ENCODE measurements at regions not wholly inside any gene's neighbourhood (a gene's known extent, or its start where the extent isn't known, plus 50 kb on each side); places are given as distances from the start of the nearest gene placed in this dataset.
"Not testable (repeated sequence)": the region's sequence is repeated elsewhere in the genome, so short reads cannot be mapped to it uniquely, and the experiment has no call there.

DNA sequence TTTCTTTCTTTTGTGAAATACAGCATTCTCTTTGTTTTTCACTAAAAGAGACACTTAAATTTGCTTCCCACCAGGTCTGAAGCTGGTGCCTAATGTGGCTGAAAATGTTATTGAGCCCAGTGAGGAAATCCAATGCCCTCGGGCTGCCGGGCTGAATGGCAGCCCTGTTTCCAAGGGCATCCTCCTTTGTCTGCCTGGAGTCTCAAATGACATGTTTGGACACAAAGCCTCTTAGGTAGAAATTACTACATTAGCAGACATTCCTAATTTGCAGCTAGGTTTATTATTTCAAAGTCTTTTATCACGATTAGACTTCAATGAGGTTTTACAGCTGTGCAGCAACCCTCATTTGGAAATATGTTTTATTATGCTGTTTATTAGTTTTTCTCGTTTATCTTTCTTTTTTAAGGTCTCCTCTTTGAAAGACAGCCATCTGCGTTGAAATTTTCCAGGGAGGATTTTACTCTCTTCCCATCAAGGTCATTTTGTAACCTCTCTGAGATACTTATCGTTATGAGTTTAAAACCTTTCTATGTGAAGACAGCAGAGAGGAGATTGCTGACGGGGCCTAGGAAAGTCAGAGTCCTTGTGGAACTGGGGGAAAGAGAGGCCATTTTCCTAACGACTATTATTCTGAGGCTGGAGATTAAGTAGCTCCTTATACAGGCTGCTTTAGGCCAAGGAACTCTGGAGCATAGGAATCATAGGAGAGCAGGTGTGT, 59.0 kb upstream of the ZNF532 start:
- Histone ChIP-seq H3K79me2 (ENCODE audit: insufficient read depth, low read depth) (no peaks in the 10 kb centered on the region), H3K4me2 (no peak overlapping the region), H3K9ac (no peak overlapping the region), H3K4me3 (IDR thresholded peaks at IDR 0.05; ENCODE audit: insufficient read depth, low read depth, low read length) (no peak overlapping the region), H4K20me1 (ENCODE audit: insufficient read depth) (no peaks in the 10 kb centered on the region), H3K27ac (no peak overlapping the region), H3K36me3 (ENCODE audit: insufficient read depth) (no peaks in the 10 kb centered on the region), H2AFZ (ENCODE audit: low read depth) (no peak overlapping the region), H3K27me3 (ENCODE audit: insufficient read depth, low read depth) (no peaks in the 10 kb centered on the region), H3K4me1 (ENCODE audit: low read depth, poor library complexity, severe bottlenecking) (peaks cover 12% of the 10 kb centered on the region)
- TF ChIP-seq, protein P1, sequence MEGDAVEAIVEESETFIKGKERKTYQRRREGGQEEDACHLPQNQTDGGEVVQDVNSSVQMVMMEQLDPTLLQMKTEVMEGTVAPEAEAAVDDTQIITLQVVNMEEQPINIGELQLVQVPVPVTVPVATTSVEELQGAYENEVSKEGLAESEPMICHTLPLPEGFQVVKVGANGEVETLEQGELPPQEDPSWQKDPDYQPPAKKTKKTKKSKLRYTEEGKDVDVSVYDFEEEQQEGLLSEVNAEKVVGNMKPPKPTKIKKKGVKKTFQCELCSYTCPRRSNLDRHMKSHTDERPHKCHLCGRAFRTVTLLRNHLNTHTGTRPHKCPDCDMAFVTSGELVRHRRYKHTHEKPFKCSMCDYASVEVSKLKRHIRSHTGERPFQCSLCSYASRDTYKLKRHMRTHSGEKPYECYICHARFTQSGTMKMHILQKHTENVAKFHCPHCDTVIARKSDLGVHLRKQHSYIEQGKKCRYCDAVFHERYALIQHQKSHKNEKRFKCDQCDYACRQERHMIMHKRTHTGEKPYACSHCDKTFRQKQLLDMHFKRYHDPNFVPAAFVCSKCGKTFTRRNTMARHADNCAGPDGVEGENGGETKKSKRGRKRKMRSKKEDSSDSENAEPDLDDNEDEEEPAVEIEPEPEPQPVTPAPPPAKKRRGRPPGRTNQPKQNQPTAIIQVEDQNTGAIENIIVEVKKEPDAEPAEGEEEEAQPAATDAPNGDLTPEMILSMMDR (conservative IDR thresholded peaks at IDR 0.05; ENCODE audit: low read depth, low read length) = no peak

DNA sequence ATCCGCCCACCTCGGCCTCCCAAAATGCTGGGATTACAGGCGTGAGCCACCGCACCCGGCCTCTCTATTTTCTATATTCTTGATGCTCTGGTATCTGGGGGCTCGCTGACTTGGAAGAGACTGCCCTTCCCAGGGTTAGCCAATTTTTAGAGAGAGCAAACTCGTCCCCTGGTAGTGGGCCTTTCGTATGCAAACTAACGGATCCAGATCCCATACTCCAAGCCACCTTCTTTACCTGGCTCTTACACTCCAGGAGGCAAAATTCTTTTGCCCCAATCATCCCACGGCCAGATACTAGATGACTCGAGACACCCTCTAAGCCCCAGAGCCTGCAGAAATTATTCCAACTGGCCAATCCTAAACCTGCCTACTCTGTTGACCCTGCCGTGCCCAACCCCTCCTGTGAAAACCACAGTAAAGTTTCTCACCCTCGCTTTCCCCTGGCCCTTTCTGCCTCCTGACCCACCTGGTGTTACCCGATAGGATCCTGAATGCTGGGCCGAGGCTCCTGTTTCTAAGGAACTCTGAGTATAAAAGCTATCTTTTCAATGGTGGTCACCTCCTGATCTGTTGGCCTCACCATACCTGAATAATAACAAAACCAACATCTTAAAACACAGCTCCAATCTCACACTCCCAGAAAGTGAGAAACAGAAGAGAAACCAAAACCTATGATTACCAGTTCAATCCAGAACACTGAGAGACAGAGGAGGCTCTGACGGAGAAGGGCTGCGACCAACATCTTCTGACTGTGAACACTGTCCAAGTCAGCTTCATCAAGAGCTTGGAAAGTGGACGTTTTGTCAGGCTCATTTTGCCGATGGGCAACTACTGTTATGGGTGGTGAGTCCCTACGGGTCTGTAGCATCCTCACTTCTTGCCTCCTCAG, 57.6 kb upstream of the ZNF532 start:
- Histone ChIP-seq H3K27ac (peak overlapping the region; percentile 66), H3K27me3 (ENCODE audit: insufficient read depth, low read depth) (no peaks in the 10 kb centered on the region), H3K79me2 (ENCODE audit: insufficient read depth, low read depth) (no peaks in the 10 kb centered on the region), H3K4me3 (IDR thresholded peaks at IDR 0.05; ENCODE audit: insufficient read depth, low read depth, low read length) (peak overlapping the region; percentile 49), H2AFZ (ENCODE audit: low read depth) (peak overlapping the region; percentile 82), H3K9ac (peak overlapping the region; percentile 47), H3K4me1 (ENCODE audit: low read depth, poor library complexity, severe bottlenecking) (peaks cover 12% of the 10 kb centered on the region), H3K4me2 (peak overlapping the region; percentile 79), H4K20me1 (ENCODE audit: insufficient read depth) (no peaks in the 10 kb centered on the region), H3K36me3 (ENCODE audit: insufficient read depth) (no peaks in the 10 kb centered on the region)
- TF ChIP-seq, protein P1 (conservative IDR thresholded peaks at IDR 0.05; ENCODE audit: low read depth, low read length) = no peak

DNA sequence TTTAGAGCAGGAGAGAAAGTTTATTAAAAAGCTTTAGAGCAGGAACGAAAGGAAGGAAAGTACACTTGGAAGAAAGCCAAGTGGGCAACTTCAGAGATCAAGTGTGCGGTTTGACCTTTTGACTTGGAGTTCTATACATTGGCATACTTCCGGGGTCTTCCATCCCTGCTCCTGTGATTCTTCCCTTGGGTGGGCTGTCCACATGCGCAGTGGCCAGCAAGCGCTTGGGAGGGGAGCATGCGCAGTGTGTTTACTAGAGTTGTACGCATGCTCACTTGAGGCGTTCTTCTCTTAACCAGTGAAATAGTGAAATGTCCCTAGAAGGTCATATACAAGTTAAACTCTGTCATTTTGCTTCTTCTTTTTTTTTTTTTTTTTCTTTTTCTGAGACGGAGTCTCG, 56.9 kb upstream of the ZNF532 start:
- peak overlapping the region; percentile 82 for H2AFZ ChIP-seq (ENCODE audit: low read depth)

DNA sequence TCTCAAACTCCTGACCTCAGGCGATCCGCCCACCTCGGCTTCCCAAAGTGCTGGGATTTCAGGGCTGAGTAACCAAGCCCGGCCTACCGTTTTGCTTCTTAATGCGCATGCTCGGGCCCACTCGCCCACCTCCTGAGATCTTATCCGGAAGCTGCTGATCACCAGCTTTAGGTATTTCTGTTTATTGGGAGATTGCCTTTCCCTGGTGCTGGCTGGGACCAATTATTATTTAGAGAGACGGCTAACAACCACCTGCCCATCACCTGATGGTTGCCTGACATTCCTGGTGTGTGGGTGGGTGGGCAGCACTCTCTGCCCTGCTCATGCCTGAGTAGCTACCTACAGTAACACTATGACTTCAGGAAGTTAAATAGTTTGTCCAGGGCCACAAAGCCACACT, 56.3 kb upstream of the ZNF532 start:
- Histone ChIP-seq H3K4me2 (no peak overlapping the region; the same call in 1 of the 2 replicates), H3K4me1 (ENCODE audit: low read depth, poor library complexity, severe bottlenecking) (peaks cover 12% of the 10 kb centered on the region), H4K20me1 (ENCODE audit: insufficient read depth) (no peaks in the 10 kb centered on the region), H3K36me3 (ENCODE audit: insufficient read depth) (no peaks in the 10 kb centered on the region), H3K27me3 (ENCODE audit: insufficient read depth, low read depth) (no peaks in the 10 kb centered on the region), H2AFZ (ENCODE audit: low read depth) (no peak overlapping the region), H3K27ac (no peak overlapping the region), H3K4me3 (IDR thresholded peaks at IDR 0.05; ENCODE audit: insufficient read depth, low read depth, low read length) (no peak overlapping the region), H3K9ac (no peak overlapping the region), H3K79me2 (ENCODE audit: insufficient read depth, low read depth) (no peaks in the 10 kb centered on the region)
- TF ChIP-seq, protein P1 (conservative IDR thresholded peaks at IDR 0.05; ENCODE audit: low read depth, low read length) = no peak

More for the DNA sequence above, 56.9 kb upstream of the ZNF532 start:
- Histone ChIP-seq H3K79me2 (ENCODE audit: insufficient read depth, low read depth) (no peaks in the 10 kb centered on the region), H4K20me1 (ENCODE audit: insufficient read depth) (no peaks in the 10 kb centered on the region), H3K4me2 (peak overlapping the region; percentile 79), H3K4me3 (IDR thresholded peaks at IDR 0.05; ENCODE audit: insufficient read depth, low read depth, low read length) (peak overlapping the region; percentile 49), H3K36me3 (ENCODE audit: insufficient read depth) (no peaks in the 10 kb centered on the region), H3K27me3 (ENCODE audit: insufficient read depth, low read depth) (no peaks in the 10 kb centered on the region), H3K4me1 (ENCODE audit: low read depth, poor library complexity, severe bottlenecking) (peaks cover 12% of the 10 kb centered on the region), H3K27ac (peak overlapping the region; percentile 66), H3K9ac (peak overlapping the region; percentile 47; the same call in 1 of the 2 replicates)
- TF ChIP-seq, protein P1 (conservative IDR thresholded peaks at IDR 0.05; ENCODE audit: low read depth, low read length) = no peak

DNA sequence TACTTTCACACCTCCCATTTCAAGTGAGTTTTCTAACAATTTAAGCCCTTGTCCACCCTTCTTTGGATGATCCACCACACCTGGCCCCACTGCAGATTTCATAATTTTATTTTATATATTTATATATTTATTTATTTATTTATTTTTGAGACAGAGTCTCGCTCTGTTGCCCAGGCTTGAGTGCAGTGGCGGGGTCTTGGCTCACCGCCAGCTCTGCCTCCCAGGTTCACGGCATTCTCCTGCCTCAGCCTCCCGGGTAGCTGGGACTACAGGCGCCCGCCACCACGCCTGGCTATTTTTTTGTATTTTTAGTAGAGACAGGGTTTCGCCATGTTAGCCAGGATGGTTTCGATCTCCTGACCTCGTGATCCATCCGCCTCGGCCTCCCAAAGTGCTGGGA, 52.8 kb upstream of the ZNF532 start:
- not testable (repeated sequence) for H3K79me2 ChIP-seq (ENCODE audit: insufficient read depth, low read depth); H3K4me1 ChIP-seq (ENCODE audit: low read depth, poor library complexity, severe bottlenecking); H4K20me1 ChIP-seq (ENCODE audit: insufficient read depth); H3K9ac ChIP-seq; H3K4me2 ChIP-seq; H3K36me3 ChIP-seq (ENCODE audit: insufficient read depth); H3K27me3 ChIP-seq (ENCODE audit: insufficient read depth, low read depth); H3K27ac ChIP-seq; H3K4me3 ChIP-seq (IDR thresholded peaks at IDR 0.05; ENCODE audit: insufficient read depth, low read depth, low read length); H2AFZ ChIP-seq (ENCODE audit: low read depth)
